ENCODE measurements at regions not wholly inside any gene's neighbourhood (a gene's known extent, or its start where the extent isn't known, plus 50 kb on each side); places are given as distances from the start of the nearest gene placed in this dataset.

GRCh38 chr3:157751386-157751785 lies 248.2 kb upstream of the VEPH1 start:
- FAIRE-seq (no peak), DNase-seq (ENCODE audit: insufficient read length, low spot score) (no peak)
- TF ChIP-seq CTCF (IDR thresholded peaks at IDR 0.05; ENCODE audit: insufficient read depth, missing control alignments) = no peak

GRCh38 chr3:157746391-157746790 lies 243.2 kb upstream of the VEPH1 start:
- FAIRE-seq = no peak
- DNase-seq (ENCODE audit: insufficient read length, low spot score) = no peak

DNA sequence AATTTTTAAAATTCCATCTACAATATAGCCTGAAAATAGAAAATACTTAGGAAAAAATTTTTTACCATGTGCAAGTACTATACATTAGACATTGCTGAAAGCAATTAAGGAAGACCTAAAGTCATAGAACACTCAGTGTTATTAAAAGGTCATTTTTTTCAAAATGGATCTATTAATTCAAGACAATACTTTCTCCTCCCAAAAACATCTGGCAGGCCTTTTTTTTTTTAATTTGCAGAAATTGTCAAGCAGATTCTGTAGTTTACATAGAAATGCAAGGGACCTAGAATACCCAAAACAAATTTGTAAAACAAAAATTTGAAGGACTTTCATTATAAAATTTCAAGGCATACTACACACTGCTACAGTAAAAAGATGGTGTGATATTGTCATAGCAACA lies 238.4 kb upstream of the VEPH1 start:
- FAIRE-seq = no peak

More at GRCh38 chr3:157746391-157746790, 243.2 kb upstream of the VEPH1 start:
- no peak for TF ChIP-seq CTCF (IDR thresholded peaks at IDR 0.05; ENCODE audit: insufficient read depth, missing control alignments)

GRCh38 chr3:157738441-157738840 lies 235.2 kb upstream of the VEPH1 start:
- DNase-seq (ENCODE audit: insufficient read length, low spot score) (no peak), FAIRE-seq (no peak)
- no peak for TF ChIP-seq CTCF (IDR thresholded peaks at IDR 0.05; ENCODE audit: insufficient read depth, missing control alignments)

More for the DNA sequence above, 238.4 kb upstream of the VEPH1 start:
- TF ChIP-seq CTCF (IDR thresholded peaks at IDR 0.05; ENCODE audit: insufficient read depth, missing control alignments) = no peak
- DNase-seq (ENCODE audit: insufficient read length, low spot score) = no peak

GRCh38 chr3:157718800-157719199 lies 215.6 kb upstream of the VEPH1 start:
- TF ChIP-seq CTCF (IDR thresholded peaks at IDR 0.05; ENCODE audit: insufficient read depth, missing control alignments) = no peak
- FAIRE-seq = no peak
- no peak for DNase-seq (ENCODE audit: insufficient read length, low spot score)

DNA sequence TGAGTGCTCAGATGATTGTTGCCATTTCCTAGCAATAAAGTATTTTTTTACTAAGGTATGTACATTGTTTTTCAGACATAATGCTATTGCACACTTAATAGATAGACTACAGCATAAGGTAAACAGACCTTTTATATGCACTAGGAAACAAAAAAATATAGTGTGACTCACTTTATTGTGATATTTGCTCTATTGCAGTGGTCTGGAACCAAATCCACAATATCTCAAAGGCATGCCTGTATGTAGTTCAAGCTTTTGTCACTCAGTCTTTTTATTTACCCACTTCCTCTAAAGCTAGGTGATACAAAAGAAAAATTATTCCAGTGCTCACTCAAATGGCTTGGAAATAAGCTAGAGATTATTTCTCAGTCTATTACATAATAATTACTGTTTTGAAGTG lies 209.9 kb upstream of the VEPH1 start:
- no peak for TF ChIP-seq CTCF (IDR thresholded peaks at IDR 0.05; ENCODE audit: insufficient read depth, missing control alignments)
- no peak for DNase-seq (ENCODE audit: insufficient read length, low spot score)
- FAIRE-seq = no peak

GRCh38 chr3:157705258-157705657 lies 202.0 kb upstream of the VEPH1 start:
- DNase-seq (ENCODE audit: insufficient read length, low spot score) = no peak
- TF ChIP-seq CTCF (IDR thresholded peaks at IDR 0.05; ENCODE audit: insufficient read depth, missing control alignments) = no peak
- FAIRE-seq = no peak
